ENCODE measurements at regions not wholly inside any gene's neighbourhood (a gene's known extent, or its start where the extent isn't known, plus 50 kb on each side); places are given as distances from the start of the nearest gene placed in this dataset.

DNA sequence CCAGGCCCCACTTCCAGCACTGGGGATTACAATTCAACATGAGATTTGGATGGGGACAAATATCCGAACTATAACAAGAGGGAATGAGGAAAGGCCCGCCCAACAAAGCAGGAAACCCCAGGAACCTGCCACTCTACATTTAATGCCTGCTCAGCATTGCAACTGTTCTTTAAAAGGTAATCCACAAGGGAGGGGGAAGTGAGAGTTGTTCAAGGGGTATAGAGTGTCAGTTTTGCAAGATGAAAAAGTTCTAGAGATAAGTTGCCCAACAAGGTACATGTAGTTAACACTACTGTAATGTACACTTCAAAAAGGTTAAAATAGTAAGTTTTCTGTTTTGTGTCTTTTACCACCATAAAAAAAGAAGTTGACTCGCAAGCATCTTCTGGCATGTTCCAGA lies 137.6 kb downstream of the MBD2 start:
- TF ChIP-seq POLR2A (IDR thresholded peaks at IDR 0.05): no peak
- TF ChIP-seq, protein P1, sequence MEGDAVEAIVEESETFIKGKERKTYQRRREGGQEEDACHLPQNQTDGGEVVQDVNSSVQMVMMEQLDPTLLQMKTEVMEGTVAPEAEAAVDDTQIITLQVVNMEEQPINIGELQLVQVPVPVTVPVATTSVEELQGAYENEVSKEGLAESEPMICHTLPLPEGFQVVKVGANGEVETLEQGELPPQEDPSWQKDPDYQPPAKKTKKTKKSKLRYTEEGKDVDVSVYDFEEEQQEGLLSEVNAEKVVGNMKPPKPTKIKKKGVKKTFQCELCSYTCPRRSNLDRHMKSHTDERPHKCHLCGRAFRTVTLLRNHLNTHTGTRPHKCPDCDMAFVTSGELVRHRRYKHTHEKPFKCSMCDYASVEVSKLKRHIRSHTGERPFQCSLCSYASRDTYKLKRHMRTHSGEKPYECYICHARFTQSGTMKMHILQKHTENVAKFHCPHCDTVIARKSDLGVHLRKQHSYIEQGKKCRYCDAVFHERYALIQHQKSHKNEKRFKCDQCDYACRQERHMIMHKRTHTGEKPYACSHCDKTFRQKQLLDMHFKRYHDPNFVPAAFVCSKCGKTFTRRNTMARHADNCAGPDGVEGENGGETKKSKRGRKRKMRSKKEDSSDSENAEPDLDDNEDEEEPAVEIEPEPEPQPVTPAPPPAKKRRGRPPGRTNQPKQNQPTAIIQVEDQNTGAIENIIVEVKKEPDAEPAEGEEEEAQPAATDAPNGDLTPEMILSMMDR (IDR thresholded peaks at IDR 0.05): no peak
